HG03558 (cell line): ENCODE measurements at regions not wholly inside any gene's neighbourhood (a gene's known extent, or its start where the extent isn't known, plus 50 kb on each side); places are given as distances from the start of the nearest gene placed in this dataset.
"Not testable (repeated sequence)": the region's sequence is repeated elsewhere in the genome, so short reads cannot be mapped to it uniquely, and the experiment has no call there.

Experiments used
- ATAC-seq: cut with Tn5 transposase; IDR thresholded peaks from one replicate; pipeline ENCODE4 v1.9.1; 2021; ENCODE audit warnings: moderate number of reproducible peaks; ENCODE audit not compliant: unreplicated experiment; ENCODE audit errors: extremely low read depth

- no peak for ATAC-seq
Measured at GRCh38 chr12:131366261-131366871, 344.5 kb upstream of the SFSWAP start.

- not testable (repeated sequence) for ATAC-seq
Measured at GRCh38 chr12:131367067-131367982, 343.6 kb upstream of the SFSWAP start.

GRCh38 chr12:131367983-131368667 is 342.8 kb upstream of the SFSWAP start:
- ATAC-seq: no peak

GRCh38 chr12:131368668-131369071 is 342.2 kb upstream of the SFSWAP start:
- ATAC-seq: no peak

- ATAC-seq: no peak
Measured at GRCh38 chr12:131369094-131369845, 341.6 kb upstream of the SFSWAP start.

- ATAC-seq: no peak
Measured at GRCh38 chr12:131370321-131370720, 340.6 kb upstream of the SFSWAP start.

GRCh38 chr12:131370791-131371347 is 340.0 kb upstream of the SFSWAP start:
- no peak for ATAC-seq

GRCh38 chr12:131371401-131372170 is 339.3 kb upstream of the SFSWAP start:
- no peak for ATAC-seq

GRCh38 chr12:131372171-131372475 is 338.8 kb upstream of the SFSWAP start:
- ATAC-seq: no peak

GRCh38 chr12:131372706-131373195 is 338.1 kb upstream of the SFSWAP start:
- no peak for ATAC-seq

GRCh38 chr12:131375261-131375971 is 335.5 kb upstream of the SFSWAP start:
- ATAC-seq: no peak

GRCh38 chr12:131375972-131376345 is 334.9 kb upstream of the SFSWAP start:
- no peak for ATAC-seq

GRCh38 chr12:131378176-131378842 is 332.6 kb upstream of the SFSWAP start:
- ATAC-seq: no peak

GRCh38 chr12:131378861-131379665 is 331.8 kb upstream of the SFSWAP start:
- no peak for ATAC-seq

GRCh38 chr12:131379738-131380137 is 331.2 kb upstream of the SFSWAP start:
- no peak for ATAC-seq

GRCh38 chr12:131380220-131380964 is 330.5 kb upstream of the SFSWAP start:
- no peak for ATAC-seq
